K562 (cell line): ENCODE measurements at regions not wholly inside any gene's neighbourhood (a gene's known extent, or its start where the extent isn't known, plus 50 kb on each side); places are given as distances from the start of the nearest gene placed in this dataset.

Experiments
- CBX3 ChIP-seq, 2 experiments: IDR thresholded peaks; 1 replicate in 1 of 2; 2 replicates in 1 of 2; pipeline ENCODE4 v1.6.1; 2012; ENCODE audit warnings: inconsistent platforms in 2 of 2, low read length in 2 of 2, borderline replicate concordance in 1 of 2, control low read depth in 1 of 2
- CHD4 ChIP-seq: fragments of 200-600 bp; sonication (generic); IDR thresholded peaks from 3 replicates; pipeline ENCODE4 v1.6.1; 2012; ENCODE audit warnings: low read depth, mild to moderate bottlenecking, mixed read lengths, low read length, inconsistent platforms; ENCODE audit not compliant: insufficient read depth, insufficient replicate concordance, poor library complexity, severe bottlenecking
- KHSRP ChIP-seq: fragments of 450-650 bp; IDR thresholded peaks from 2 replicates; pipeline ENCODE4 v1.6.1; 2017
- L3MBTL2 ChIP-seq: fragments of 450-650 bp; IDR thresholded peaks from 2 replicates; pipeline ENCODE4 v1.6.1; 2016; ENCODE audit warnings: mild to moderate bottlenecking, moderate library complexity
- MAX ChIP-seq: sonication (generic); formaldehyde crosslinking; IDR thresholded peaks from 2 replicates; pipeline ENCODE4 v1.9.0; 2022; ENCODE audit warnings: mild to moderate bottlenecking, missing genetic modification reagents
- MGA ChIP-seq: fragments of 450-650 bp; IDR thresholded peaks from 2 replicates; pipeline ENCODE4 v1.6.1; 2016; ENCODE audit warnings: mild to moderate bottlenecking, moderate library complexity
- NFIC ChIP-seq: fragments of 450-650 bp; IDR thresholded peaks from 2 replicates; pipeline ENCODE4 v1.6.1; 2017; ENCODE audit warnings: mild to moderate bottlenecking, inconsistent platforms
- SUPT5H ChIP-seq: fragments of 450-650 bp; IDR thresholded peaks from 2 replicates; pipeline ENCODE4 v1.6.1; 2016
- ZKSCAN8 ChIP-seq: fragments of 200-800 bp; sonication (Bioruptor generic); IDR thresholded peaks from 2 replicates; pipeline ENCODE4 v1.6.1; 2016; ENCODE audit warnings: missing genetic modification characterization, missing compliant biosample characterization
- ZNF785 ChIP-seq: fragments of 250-450 bp; sonication (Bioruptor Pico); IDR thresholded peaks from 2 replicates; pipeline ENCODE4 v1.4.0; 2020; ENCODE audit warnings: mild to moderate bottlenecking

GRCh38 chr1:198856601-198857000 lies 217.8 kb downstream of the PTPRC start (continued):
- no peak for TF ChIP-seq MGA
- no peak for TF ChIP-seq CHD4
- TF ChIP-seq L3MBTL2: no peak
- no peak for TF ChIP-seq NFIC
- no peak for TF ChIP-seq ZKSCAN8 (CRISPR knock-in tag)
- TF ChIP-seq CBX3 (IDR thresholded peaks at IDR 0.05; ENCODE audit: borderline replicate concordance in 1 of 2, low read length in 2 of 2): no peak
- TF ChIP-seq ZNF785 (CRISPR knock-in tag): no peak
- no peak for TF ChIP-seq MAX (CRISPR knock-in tag)
- TF ChIP-seq SUPT5H: no peak
- TF ChIP-seq KHSRP: no peak
- TF ChIP-seq, all 486 proteins: peak for 0
